GM12873 (cell line): ENCODE measurements at regions not wholly inside any gene's neighbourhood (a gene's known extent, or its start where the extent isn't known, plus 50 kb on each side); places are given as distances from the start of the nearest gene placed in this dataset.

ENCODE experiments used
- TF ChIP-seq, protein P1 (sequence below): IDR thresholded peaks from 2 replicates; pipeline ENCODE4 v1.5.1; 2012; ENCODE audit warnings: low read depth, mild to moderate bottlenecking, moderate library complexity, low read length, control low read depth; ENCODE audit not compliant: insufficient read depth; ENCODE audit errors: missing control alignments

DNA sequence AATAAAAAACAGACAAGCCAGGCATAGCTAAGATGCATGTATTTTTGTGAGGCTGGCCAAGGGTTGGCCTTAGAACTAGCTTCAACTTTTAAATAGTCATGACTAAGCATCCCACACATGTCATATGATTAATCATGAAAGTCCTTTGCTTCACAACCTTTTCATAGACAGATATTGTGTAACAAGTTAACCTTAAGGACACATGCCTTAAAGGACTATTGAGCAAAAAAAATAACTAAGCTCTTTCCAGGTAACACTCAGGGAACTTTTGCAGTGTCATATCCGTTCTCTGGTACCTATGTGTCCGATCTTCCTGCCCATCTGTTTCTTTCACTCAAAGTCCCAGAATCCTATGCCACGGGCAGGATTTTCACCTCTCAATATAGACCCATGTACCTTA lies 498.4 kb downstream of the STK39 start:
- TF ChIP-seq, protein P1, sequence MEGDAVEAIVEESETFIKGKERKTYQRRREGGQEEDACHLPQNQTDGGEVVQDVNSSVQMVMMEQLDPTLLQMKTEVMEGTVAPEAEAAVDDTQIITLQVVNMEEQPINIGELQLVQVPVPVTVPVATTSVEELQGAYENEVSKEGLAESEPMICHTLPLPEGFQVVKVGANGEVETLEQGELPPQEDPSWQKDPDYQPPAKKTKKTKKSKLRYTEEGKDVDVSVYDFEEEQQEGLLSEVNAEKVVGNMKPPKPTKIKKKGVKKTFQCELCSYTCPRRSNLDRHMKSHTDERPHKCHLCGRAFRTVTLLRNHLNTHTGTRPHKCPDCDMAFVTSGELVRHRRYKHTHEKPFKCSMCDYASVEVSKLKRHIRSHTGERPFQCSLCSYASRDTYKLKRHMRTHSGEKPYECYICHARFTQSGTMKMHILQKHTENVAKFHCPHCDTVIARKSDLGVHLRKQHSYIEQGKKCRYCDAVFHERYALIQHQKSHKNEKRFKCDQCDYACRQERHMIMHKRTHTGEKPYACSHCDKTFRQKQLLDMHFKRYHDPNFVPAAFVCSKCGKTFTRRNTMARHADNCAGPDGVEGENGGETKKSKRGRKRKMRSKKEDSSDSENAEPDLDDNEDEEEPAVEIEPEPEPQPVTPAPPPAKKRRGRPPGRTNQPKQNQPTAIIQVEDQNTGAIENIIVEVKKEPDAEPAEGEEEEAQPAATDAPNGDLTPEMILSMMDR = no peak

DNA sequence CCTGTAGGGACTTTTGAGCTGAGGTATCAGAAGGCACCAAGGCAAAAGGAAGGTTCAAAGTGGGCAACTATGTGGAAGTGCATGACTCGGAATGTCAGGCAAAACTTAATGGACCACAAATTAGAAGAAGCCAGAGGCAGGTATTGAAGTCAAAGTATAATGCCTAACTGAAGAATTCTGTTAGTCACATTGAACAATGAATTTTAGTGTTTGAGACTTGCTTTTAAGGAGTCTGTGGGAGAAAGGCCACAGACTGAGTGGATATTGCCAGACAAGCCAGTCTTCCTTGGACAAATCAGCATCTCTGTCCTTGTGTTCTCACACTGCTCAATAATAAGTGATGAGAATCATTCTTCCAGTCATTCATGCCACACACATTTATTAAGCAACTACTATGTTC lies 498.9 kb downstream of the STK39 start:
- TF ChIP-seq, protein P1 = no peak

DNA sequence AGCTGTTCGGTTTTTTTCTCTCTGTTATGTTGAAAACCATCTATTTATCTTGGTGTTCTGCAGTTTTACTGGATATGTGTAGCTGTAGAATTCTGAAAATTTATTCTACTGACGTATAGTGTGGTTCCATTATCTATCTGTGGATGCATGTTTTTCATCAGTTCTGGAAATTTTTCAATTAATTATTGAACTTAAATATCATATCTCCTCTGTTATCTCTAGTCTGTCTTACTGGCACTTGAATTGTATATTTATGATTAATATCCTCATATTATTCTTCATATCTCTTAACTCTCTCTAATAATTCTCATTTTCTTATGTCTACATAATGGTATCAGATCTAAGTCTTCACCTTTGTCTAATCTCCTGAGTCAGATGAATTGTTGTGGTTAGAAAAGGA lies 501.7 kb downstream of the STK39 start:
- TF ChIP-seq, protein P1 = no peak

DNA sequence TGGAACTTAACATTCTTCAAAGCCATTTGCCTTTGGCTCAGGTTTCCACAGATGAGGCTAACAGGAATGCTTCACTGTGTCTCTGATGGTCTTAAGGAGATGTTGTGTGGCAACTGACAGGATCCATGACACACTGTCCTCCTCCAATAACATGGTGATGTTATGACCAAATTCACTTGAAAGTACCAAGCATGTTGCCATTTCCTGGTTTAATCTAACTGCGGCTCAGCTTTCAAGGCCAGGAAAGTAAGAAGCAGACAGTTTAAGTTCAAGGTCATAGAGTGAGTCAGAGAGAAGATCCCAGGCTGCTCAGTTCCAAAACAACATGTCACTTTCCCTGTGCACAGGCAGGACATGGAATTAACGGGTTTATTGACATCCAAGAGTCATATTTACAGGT lies 513.6 kb downstream of the STK39 start:
- TF ChIP-seq, protein P1 = no peak

DNA sequence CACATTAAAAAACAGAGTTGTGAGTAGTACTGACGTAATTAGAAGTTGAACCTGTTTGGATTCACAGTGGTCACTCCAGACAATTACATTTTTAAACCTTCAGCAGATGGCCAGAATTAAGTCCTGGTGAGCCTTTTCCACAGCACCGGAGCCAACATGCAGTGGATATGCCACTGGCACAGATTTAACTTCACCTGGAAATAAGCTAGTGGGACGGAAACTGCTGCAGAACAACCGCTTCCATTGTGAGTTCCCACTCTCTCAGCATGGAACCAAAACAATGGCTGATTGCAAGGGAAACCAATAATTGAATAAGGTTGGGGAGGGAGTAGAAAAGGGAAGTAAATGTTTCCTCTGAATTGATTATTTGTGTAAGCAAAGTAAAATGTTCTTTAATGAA lies 515.1 kb downstream of the STK39 start:
- TF ChIP-seq, protein P1 = no peak

DNA sequence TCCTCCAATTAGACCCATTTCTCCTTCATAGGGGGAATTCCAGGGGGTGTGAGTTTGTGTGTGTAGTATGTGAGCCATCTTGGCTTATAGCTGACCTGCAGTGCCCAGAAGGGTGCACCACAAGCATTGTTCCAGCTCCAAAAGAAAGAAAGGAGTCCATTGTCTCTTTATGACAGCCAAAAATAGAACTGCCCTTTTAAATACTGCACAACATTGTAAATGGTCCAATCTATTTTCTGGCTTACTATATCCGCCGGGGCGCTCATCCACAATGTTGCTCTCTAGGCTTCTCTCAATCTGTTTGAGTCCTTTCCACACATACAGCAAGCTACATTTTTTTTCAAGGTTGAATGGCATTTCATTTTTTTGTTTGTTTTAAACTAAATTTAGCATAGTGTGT lies 517.5 kb downstream of the STK39 start:
- TF ChIP-seq, protein P1 = no peak

DNA sequence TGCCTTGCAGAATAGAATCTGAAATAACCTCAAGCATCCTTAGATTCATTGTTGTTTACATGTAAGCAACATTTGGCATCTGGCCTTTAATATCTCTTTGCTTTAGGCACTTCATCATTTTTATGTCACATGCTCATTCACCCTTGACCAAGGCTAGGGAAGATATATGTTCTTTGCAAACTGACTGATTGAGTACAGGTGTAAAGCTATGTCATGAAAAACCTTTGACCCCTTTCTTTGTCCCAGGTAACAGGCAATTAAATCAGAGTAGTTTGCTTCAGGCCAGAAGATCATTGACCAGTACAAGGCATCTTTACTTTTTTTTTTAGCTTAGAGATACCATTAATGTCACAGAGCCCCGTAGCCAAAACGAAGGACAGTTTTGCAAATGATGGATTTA lies 520.6 kb downstream of the STK39 start:
- TF ChIP-seq, protein P1 = no peak

DNA sequence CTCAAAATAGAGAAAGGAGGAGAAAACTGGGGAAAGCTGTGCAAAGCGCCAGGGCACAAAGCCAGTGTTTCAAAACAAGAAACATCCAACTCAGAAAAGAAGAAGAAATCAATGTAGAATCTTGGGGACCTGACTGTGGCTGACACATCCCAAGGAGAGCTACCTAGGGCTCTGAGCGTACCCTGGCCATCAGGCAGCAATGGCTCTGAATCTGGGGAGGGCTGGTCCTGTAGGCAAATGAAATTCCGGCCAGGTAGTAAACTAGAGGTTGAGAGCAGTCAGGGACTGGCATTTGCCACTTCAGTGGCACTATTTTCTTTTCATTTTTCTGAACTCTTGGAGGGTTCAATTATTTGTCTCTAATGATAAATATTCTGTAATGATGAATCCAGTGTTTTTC lies 525.8 kb downstream of the STK39 start:
- TF ChIP-seq, protein P1 = no peak
